Cardiac fibroblast (primary cell): ENCODE measurements at regions not wholly inside any gene's neighbourhood (a gene's known extent, or its start where the extent isn't known, plus 50 kb on each side); places are given as distances from the start of the nearest gene placed in this dataset.

ENCODE experiments used
- DNase-seq, 2 donors: peaks; one replicate each; pipeline versions ENCODE4 v3.0.0 to v3.0.0-alpha.2; 2010; ENCODE audit warnings: low read depth in 2 of 2
- H3K4me3 ChIP-seq, 2 donors: replicated peaks in 1 of 2; 1 replicate in 1 of 2; 2 replicates in 1 of 2; pipeline ENCODE4 v1.5.1; 2011; ENCODE audit warnings: low read depth in 2 of 2, low read length in 2 of 2, mild to moderate bottlenecking in 2 of 2, moderate library complexity in 1 of 2
- TF ChIP-seq, protein P1 (sequence below): IDR thresholded peaks from one replicate; pipeline ENCODE4 v1.5.1; 2011; ENCODE audit warnings: low read depth, mild to moderate bottlenecking, low read length, inconsistent platforms

DNA sequence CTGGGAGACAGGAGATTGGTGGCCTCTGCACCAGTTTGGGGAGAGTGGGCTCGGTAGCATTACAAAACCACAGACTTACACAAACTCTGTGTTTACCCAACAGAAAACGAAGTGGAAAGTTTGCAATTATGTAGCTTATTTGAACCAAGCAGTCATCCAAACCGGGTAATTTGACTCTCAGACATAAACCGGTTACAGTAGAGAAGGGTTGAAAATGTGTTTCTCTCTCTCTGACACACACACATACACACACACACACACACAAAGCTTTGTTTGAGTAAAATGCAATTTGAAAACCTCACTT, 97.1 kb upstream of the ZNF608 start:
- DNase-seq, result no peak
- TF ChIP-seq, protein P1, sequence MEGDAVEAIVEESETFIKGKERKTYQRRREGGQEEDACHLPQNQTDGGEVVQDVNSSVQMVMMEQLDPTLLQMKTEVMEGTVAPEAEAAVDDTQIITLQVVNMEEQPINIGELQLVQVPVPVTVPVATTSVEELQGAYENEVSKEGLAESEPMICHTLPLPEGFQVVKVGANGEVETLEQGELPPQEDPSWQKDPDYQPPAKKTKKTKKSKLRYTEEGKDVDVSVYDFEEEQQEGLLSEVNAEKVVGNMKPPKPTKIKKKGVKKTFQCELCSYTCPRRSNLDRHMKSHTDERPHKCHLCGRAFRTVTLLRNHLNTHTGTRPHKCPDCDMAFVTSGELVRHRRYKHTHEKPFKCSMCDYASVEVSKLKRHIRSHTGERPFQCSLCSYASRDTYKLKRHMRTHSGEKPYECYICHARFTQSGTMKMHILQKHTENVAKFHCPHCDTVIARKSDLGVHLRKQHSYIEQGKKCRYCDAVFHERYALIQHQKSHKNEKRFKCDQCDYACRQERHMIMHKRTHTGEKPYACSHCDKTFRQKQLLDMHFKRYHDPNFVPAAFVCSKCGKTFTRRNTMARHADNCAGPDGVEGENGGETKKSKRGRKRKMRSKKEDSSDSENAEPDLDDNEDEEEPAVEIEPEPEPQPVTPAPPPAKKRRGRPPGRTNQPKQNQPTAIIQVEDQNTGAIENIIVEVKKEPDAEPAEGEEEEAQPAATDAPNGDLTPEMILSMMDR, result no peak
- no peak overlapping the region for H3K4me3 ChIP-seq

DNA sequence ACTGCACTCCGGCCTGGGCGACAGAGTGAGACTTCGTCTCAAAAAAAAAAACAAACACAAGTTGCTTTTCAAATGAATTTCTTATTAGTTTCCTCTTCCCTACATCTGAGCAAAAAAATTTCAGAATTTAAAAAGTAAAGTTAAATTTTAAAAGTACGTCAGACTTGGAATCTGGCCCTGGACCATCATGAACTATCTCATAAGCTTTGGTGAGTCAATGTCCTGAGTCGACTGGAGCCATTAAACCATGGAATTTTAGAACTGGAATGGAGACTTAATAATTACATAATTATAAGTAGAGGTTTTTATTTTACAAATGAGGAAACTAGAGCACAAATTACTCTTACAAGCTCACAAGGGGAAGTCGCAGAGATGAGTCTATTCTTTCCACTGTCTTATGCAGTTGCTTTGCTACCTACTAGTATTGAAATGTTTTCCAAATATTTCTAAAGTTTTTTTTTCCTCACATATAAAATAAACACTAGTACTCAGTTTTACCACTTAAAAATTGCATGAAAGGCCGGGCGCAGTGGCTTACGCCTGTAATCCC, 98.0 kb upstream of the ZNF608 start:
- TF ChIP-seq, protein P1, result no peak
- no peak overlapping the region for H3K4me3 ChIP-seq
- no peak for DNase-seq

DNA sequence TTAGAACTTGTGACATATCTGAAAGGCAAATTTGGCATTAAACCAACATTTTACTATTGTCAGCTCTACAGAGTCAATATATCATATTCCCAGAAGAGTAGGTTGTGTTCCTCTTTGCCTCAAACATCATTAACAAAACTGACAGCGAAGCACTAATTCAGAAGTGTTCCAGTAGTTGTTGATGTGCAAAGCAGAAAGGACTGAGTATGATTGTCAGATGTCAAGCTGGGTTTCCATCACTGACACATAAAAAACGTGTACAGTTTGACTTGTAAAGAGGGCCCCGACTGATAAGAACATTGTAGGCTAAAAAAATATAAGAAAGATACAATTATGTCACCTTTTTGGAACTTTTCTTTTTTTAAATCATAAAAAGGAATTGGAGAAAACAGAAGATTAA, 101.5 kb upstream of the ZNF608 start:
- no peak for DNase-seq
- no peak overlapping the region for H3K4me3 ChIP-seq
- TF ChIP-seq, protein P1, result no peak

- TF ChIP-seq, protein P1, result no peak
- DNase-seq, result no peak
- H3K4me3 ChIP-seq, result no peak overlapping the region
Measured at GRCh38 chr5:124849774-124850173, 103.3 kb upstream of the ZNF608 start.

DNA sequence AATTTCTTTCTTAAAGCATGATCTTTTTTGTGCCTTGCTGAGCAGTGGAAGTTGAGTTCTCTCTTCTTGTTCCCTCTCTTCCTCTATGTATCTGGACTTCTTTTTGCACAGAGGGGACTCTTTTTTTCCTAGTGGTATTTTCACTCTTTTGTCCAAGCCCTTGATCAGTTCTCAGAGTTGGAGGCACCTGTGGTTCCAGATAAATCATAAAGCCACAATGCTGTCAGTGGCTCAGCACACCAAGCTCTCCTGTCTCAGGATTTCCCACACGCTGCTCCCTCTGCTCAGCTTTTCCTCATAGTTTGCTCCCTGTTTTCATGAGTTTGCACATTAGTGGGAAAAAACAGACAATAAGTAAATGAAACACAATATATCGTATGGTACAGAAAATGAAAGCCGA, 110.3 kb upstream of the ZNF608 start:
- TF ChIP-seq, protein P1, result no peak
- no peak overlapping the region for H3K4me3 ChIP-seq
- DNase-seq, result no peak

GRCh38 chr5:124858612-124859011, 112.2 kb upstream of the ZNF608 start:
- H3K4me3 ChIP-seq, result no peak overlapping the region
- TF ChIP-seq, protein P1, result no peak
- no peak for DNase-seq

DNA sequence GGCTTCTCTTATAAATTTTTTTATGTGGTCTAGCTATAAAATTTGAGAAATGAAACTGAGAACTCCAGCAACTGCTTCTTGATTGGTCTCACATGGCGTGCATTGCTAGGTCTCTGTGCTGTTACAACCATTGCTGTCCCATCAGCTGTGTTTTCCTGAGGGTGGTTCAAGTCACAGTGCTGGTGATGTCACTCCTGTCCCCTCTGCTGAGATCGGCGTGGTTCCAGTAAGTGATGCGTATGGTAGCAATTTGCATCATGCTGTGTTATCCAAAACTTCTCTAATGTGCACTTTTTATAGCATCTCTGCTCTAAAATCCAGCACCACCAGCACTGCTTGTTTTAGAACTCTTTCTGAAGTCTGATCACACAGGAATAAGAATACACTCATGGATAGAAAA, 112.6 kb upstream of the ZNF608 start:
- peak in 1 of 2 donors; percentile 10 for DNase-seq
- TF ChIP-seq, protein P1, result no peak
- no peak overlapping the region for H3K4me3 ChIP-seq
